Ovary (tissue), 7 donors: ENCODE measurements at regions not wholly inside any gene's neighbourhood (a gene's known extent, or its start where the extent isn't known, plus 50 kb on each side); places are given as distances from the start of the nearest gene placed in this dataset.

Experiments
- DNase-seq, 5 donors: peaks; one replicate each; pipeline ENCODE4 v3.0.0-alpha.2; 2019 to 2020
- H3K27ac ChIP-seq, 2 donors: fragments of 200-600 bp; one replicate each; pipeline versions ENCODE4 v1.5.1 to v1.8.0; 2019 to 2022
- H3K27me3 ChIP-seq: fragments of 200-600 bp; one replicate; pipeline ENCODE4 v1.8.0; 2022
- H3K36me3 ChIP-seq: fragments of 200-600 bp; sonication (generic); one replicate; pipeline ENCODE4 v1.5.1; 2019
- H3K4me1 ChIP-seq: one replicate; pipeline ENCODE4 v1.8.1; 2013; ENCODE audit warnings: mild to moderate bottlenecking, moderate library complexity; ENCODE audit not compliant: insufficient read depth
- H3K4me3 ChIP-seq: fragments of 200-600 bp; sonication (generic); one replicate; pipeline ENCODE4 v1.5.1; 2017
- H3K9me3 ChIP-seq, 2 donors: fragments of 200-600 bp in 1 of 2; sonication (generic) in 1 of 2; one replicate each; pipeline versions ENCODE4 v1.5.1 to v1.8.1; 2013 to 2019; ENCODE audit warnings: mild to moderate bottlenecking in 1 of 2, moderate library complexity in 1 of 2
- EP300 ChIP-seq: sonication (generic); formaldehyde crosslinking; IDR thresholded peaks from one replicate; pipeline ENCODE4 v1.6.1; 2017; ENCODE audit warnings: antibody characterized with exemption
- POLR2A ChIP-seq: fragments of 450-650 bp; IDR thresholded peaks from one replicate; pipeline ENCODE4 v1.6.1; 2017; ENCODE audit warnings: antibody characterized with exemption, mild to moderate bottlenecking, moderate library complexity
- WGBS, 3 donors: extraction: QIAGEN DNeasy Blood & Tissue Kit in 1 of 3; methylation state at CpG; one replicate each; pipeline versions ENCODE4 v1.1.5 to v1.1.7; 2013 to 2017; 5-methylcytosine and 5-hydroxymethylcytosine counted together
- intact Hi-C, 4 donors: fragments of 100-400 bp; cut with DNase I; formaldehyde crosslinking; loops; one replicate each; pipeline versions ENCODE4 v1.11.0 to v1.15.1; 2022 to 2023
- TF ChIP-seq, protein P1 (sequence below), 3 donors: fragments of 450-650 bp in 2 of 3; fragments of 200-600 bp in 1 of 3; IDR thresholded peaks; one replicate each; pipeline versions ENCODE4 v1.5.1 to v1.8.0; 2016 to 2022; ENCODE audit warnings: antibody characterized with exemption in 3 of 3, mild to moderate bottlenecking in 1 of 3
- donor health status: DM: no; HTN: no; CAD: no; lungs with moderate emphysema.
- donor health status: DM: no; HTN: no; CAD: no.
- donor health status: Bipolar disorder and iron deficiency.
- donor health status: DM: no; HTN: no; CAD: no.
- donor health status: DM: yes; HTN: yes; CAD: no.

DNA sequence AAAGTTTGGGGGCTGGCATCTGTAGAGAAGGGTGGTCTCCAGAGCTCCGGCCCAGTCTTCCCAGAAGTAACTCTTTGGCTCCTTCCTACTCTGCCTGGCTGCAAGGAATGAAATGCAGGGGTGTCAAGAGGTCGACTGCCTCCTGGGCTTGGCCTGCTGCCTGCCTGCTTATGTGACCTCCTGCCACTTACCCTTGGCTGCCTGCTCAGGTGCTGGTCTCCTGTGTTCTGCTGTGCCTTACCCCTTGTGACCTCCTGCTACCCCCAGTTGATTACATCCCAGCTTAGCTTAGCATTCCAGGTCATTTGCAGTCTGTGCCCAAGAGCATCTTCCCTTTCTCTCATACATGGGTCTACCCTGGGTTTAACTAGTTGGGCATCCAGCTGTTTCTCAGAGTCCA lies 180.2 kb downstream of the PTPN20 start:
- TF ChIP-seq POLR2A (no peak), EP300 (no peak)
- TF ChIP-seq, protein P1, sequence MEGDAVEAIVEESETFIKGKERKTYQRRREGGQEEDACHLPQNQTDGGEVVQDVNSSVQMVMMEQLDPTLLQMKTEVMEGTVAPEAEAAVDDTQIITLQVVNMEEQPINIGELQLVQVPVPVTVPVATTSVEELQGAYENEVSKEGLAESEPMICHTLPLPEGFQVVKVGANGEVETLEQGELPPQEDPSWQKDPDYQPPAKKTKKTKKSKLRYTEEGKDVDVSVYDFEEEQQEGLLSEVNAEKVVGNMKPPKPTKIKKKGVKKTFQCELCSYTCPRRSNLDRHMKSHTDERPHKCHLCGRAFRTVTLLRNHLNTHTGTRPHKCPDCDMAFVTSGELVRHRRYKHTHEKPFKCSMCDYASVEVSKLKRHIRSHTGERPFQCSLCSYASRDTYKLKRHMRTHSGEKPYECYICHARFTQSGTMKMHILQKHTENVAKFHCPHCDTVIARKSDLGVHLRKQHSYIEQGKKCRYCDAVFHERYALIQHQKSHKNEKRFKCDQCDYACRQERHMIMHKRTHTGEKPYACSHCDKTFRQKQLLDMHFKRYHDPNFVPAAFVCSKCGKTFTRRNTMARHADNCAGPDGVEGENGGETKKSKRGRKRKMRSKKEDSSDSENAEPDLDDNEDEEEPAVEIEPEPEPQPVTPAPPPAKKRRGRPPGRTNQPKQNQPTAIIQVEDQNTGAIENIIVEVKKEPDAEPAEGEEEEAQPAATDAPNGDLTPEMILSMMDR (IDR thresholded peaks at IDR 0.05), result no peak
- no peaks in the 10 kb centered on the region for H3K9me3 ChIP-seq

DNA sequence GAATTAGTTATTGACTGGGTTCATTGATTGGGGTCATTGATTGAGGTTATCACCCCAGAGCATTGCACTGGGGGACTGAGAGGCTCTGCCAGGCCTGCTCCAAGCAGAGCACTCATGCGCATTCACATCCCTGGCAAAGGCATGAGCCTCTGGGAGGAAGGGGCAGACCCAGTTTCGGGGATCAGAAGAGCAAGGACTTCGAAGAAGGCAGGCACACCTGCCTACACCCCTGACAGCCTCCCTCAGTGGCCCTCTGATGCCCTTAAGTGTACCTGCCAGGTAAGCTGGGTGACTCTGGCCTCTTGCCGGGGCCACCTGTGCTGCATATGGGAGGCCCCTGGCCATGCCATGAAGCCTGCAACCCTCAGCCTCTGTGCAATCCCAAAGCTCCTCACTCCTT lies 181.1 kb downstream of the PTPN20 start:
- intact Hi-C loops, result no loop called here
- H3K36me3 ChIP-seq, result no peaks in the 10 kb centered on the region
- DNase-seq, result no peak
- H3K9me3 ChIP-seq, result no peaks in the 10 kb centered on the region
- 94 to 95% (median 94%) methylated on average over 4 of the region's 4 CpGs for WGBS, 3 donors
- H3K27me3 ChIP-seq, result no peaks in the 10 kb centered on the region
- no peak overlapping the region for H3K4me3 ChIP-seq
- H3K27ac ChIP-seq, result no peak overlapping the region
- no peaks in the 10 kb centered on the region for H3K4me1 ChIP-seq
- TF ChIP-seq POLR2A, result no peak
- TF ChIP-seq, protein P1 (IDR thresholded peaks at IDR 0.05), result no peak
- TF ChIP-seq EP300, result no peak

More for the DNA sequence above, 180.2 kb downstream of the PTPN20 start:
- Histone ChIP-seq H3K4me1 (no peaks in the 10 kb centered on the region), H3K27ac (no peak overlapping the region), H3K27me3 (no peaks in the 10 kb centered on the region), H3K36me3 (no peaks in the 10 kb centered on the region), H3K4me3 (no peak overlapping the region)
- 74 to 89% (median 75%) methylated on average over 2 of the region's 2 CpGs for WGBS, 3 donors
- no peak for DNase-seq
- intact Hi-C loops, result no loop called here

DNA sequence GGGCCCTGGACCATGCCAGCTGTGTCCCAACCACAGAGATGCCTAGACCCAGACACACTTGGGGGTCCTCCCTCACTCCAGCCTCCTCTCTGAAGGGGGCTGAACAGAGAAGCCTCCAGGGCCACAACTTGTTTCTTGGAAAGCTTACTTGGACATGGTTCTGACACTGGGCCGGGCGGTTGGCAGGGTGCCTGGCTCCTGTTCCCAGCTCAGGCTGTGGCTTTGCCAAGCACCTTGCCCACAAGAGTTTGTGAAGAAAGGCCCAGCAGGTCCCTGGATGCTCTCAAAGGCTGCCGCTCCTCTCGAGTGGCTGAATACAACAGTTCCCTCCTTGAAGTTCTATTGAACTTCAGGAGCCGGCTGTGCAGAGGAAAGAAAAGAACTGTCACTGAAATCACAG lies 181.6 kb downstream of the PTPN20 start:
- Histone ChIP-seq H3K27me3 (no peaks in the 10 kb centered on the region), H3K9me3 (no peaks in the 10 kb centered on the region), H3K36me3 (no peaks in the 10 kb centered on the region), H3K4me3 (no peak overlapping the region), H3K4me1 (no peaks in the 10 kb centered on the region), H3K27ac (no peak overlapping the region)
- 88 to 92% (median 89%) methylated on average over 5 of the region's 5 CpGs for WGBS, 3 donors
- no peak for DNase-seq
- TF ChIP-seq POLR2A (no peak), EP300 (no peak)
- TF ChIP-seq, protein P1 (IDR thresholded peaks at IDR 0.05), result no peak
- intact Hi-C loops, result no loop called here

DNA sequence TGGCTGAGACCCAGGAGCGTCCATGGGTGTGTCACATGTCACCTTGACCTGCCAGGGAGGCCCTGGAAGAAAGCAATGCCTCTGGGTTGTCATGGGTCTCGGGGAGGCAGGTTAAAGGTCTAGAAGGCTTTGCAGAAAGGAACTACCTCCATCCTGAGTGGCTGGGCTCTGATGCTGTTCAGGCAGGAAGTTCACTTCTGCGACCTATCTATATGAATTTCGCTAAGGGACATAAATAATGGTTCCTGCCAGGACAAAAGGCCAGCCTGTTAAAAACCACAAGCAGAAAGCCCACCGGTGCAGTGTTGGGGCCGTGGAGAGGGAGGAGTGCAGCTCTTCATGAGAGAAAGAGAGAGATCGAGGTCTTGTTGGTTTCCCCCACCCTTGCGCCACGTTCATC lies 182.9 kb downstream of the PTPN20 start:
- no peaks in the 10 kb centered on the region for H3K36me3 ChIP-seq
- WGBS, 3 donors, result 64 to 75% (median 66%) methylated on average over 9 of the region's 9 CpGs
- no peaks in the 10 kb centered on the region for H3K4me1 ChIP-seq
- no peak overlapping the region for H3K4me3 ChIP-seq
- no peaks in the 10 kb centered on the region for H3K27me3 ChIP-seq
- intact Hi-C loops, result no loop called here
- no peak overlapping the region for H3K27ac ChIP-seq
- no peaks in the 10 kb centered on the region for H3K9me3 ChIP-seq
- no peak for DNase-seq
- no peak for TF ChIP-seq POLR2A
- no peak for TF ChIP-seq EP300
- TF ChIP-seq, protein P1 (IDR thresholded peaks at IDR 0.05), result no peak

DNA sequence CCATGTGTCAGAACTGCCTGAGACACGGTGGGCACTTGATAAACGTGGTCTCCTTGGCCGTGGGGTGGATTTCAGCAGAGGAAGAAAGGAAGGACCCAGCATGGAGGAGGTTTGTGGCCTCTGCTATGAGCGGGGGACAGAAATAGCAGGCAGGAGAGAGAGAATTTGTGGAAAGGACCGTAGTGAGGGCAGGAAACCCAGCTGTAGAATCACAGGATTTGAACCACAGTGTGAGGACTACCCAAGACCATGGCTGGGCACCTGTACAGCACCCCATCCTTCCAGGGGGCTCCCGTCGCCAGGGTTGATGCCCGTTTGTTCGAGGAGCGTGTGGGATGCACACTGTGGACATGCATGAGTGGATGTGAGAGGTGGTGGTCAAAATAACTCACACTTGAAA lies 183.4 kb downstream of the PTPN20 start:
- Histone ChIP-seq H3K36me3 (no peaks in the 10 kb centered on the region), H3K27ac (no peak overlapping the region), H3K9me3 (no peaks in the 10 kb centered on the region), H3K4me1 (no peaks in the 10 kb centered on the region), H3K27me3 (no peaks in the 10 kb centered on the region), H3K4me3 (no peak overlapping the region)
- no peak for DNase-seq
- intact Hi-C loops, result no loop called here
- TF ChIP-seq POLR2A, result no peak
- TF ChIP-seq EP300, result no peak
- TF ChIP-seq, protein P1 (IDR thresholded peaks at IDR 0.05), result no peak
- WGBS, 3 donors, result 87 to 93% (median 89%) methylated on average over 10 of the region's 10 CpGs
